Coronary artery (tissue), 2 donors: ENCODE measurements at regions not wholly inside any gene's neighbourhood (a gene's known extent, or its start where the extent isn't known, plus 50 kb on each side); places are given as distances from the start of the nearest gene placed in this dataset.

Experiments used
- DNase-seq: peaks from one replicate; pipeline ENCODE4 v3.0.0-alpha.2; 2017; ENCODE audit warnings: low spot score
- H3K27ac ChIP-seq, 2 donors: fragments of 200-600 bp; sonication (generic); one replicate each; pipeline ENCODE4 v1.5.1; 2016 to 2019
- H3K4me3 ChIP-seq: fragments of 200-600 bp; sonication (generic); 2 replicates; pipeline ENCODE4 v1.5.1; 2016; ENCODE audit warnings: mild to moderate bottlenecking, moderate library complexity
- TF ChIP-seq, protein P1 (sequence below): fragments of 200-600 bp; sonication (generic); IDR thresholded peaks from one replicate; pipeline ENCODE4 v1.5.1; 2019; ENCODE audit warnings: antibody characterized with exemption

DNA sequence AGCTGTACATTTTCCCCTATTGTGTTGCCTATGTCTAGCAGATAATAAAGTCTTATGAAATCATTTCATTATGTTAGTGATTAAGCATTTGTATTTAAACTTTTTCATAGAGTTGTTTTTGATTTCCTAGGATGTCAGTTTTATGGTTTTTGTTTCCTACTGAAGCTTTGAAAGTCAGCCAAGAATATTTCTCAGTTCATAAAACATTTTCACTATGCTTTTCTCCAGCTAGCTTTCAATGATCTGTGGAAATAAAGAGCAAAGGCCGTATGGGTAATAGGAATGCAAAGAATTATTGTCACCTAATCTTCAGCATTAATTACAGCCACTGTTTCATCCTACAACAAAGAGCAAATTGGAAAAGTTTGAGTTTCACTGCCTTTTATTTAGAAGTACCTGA is 145.7 kb upstream of the NUDT6 start:
- no peak overlapping the region for H3K27ac ChIP-seq
- TF ChIP-seq, protein P1, sequence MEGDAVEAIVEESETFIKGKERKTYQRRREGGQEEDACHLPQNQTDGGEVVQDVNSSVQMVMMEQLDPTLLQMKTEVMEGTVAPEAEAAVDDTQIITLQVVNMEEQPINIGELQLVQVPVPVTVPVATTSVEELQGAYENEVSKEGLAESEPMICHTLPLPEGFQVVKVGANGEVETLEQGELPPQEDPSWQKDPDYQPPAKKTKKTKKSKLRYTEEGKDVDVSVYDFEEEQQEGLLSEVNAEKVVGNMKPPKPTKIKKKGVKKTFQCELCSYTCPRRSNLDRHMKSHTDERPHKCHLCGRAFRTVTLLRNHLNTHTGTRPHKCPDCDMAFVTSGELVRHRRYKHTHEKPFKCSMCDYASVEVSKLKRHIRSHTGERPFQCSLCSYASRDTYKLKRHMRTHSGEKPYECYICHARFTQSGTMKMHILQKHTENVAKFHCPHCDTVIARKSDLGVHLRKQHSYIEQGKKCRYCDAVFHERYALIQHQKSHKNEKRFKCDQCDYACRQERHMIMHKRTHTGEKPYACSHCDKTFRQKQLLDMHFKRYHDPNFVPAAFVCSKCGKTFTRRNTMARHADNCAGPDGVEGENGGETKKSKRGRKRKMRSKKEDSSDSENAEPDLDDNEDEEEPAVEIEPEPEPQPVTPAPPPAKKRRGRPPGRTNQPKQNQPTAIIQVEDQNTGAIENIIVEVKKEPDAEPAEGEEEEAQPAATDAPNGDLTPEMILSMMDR, result no peak
- no peak for DNase-seq

DNA sequence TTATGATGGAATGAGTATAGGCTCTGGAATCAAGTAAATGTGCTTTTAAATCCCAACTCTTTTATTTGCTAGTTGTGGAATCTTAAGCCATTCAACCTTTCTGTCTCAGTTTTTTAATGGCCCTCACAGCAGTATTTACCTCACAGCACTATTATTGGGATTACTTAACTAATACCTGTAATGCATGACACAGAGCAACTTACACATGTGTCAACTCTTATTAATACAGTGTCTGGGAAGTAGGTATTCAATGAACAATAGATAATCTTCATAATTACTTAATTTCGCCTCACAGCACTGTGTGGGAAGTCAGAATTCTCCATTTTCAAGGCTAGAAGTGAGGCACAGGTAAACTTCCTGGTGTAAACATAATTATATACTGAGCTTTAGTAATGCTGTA is 149.7 kb upstream of the NUDT6 start:
- H3K27ac ChIP-seq, result no peak overlapping the region
- no peak overlapping the region for H3K4me3 ChIP-seq
- DNase-seq, result no peak
- TF ChIP-seq, protein P1, result no peak

More for the DNA sequence above, 145.7 kb upstream of the NUDT6 start:
- no peak overlapping the region for H3K4me3 ChIP-seq

DNA sequence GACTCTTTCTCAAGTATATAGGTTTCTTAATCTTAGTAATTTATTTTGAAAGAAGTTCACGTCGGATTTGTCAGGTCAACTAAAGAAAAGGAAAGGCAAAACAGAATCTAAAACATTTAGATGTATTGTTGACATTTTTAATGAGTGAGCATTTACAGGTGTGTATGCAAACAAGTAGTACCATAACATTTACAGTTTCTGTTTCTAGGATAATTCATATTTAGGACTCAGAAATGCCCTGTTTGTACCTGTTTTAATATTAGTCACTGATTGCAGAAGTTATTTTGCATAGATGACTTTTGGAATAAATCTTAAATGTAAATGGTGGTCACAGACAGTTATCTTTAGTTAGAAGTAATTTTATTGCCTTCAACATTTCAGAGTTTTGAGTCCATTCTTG is 151.3 kb upstream of the NUDT6 start:
- TF ChIP-seq, protein P1, result no peak

DNA sequence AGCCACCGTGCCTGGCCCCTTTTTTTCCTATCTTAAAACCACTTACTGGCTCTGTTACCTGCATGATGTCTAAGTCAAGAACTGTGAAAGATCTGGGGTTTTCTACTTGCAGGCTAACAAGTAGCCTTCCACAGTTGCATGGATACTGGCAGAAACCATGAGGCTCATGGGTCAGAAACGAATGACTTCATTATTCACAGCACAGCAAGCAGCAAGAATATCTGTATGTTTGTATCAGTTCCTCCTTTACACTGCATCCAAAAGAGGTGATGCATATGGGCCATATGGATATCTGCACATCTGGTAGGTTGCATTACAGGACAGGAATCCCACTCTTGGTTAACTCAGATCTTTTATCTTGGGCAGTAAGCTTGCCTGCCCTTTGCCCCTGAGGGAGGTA is 154.9 kb upstream of the NUDT6 start:
- Histone ChIP-seq H3K4me3 (no peak overlapping the region), H3K27ac (no peak overlapping the region)
- DNase-seq, result no peak
- TF ChIP-seq, protein P1, result no peak

More for the DNA sequence above, 151.3 kb upstream of the NUDT6 start:
- no peak overlapping the region for H3K4me3 ChIP-seq
- no peak for DNase-seq
- no peak overlapping the region for H3K27ac ChIP-seq

DNA sequence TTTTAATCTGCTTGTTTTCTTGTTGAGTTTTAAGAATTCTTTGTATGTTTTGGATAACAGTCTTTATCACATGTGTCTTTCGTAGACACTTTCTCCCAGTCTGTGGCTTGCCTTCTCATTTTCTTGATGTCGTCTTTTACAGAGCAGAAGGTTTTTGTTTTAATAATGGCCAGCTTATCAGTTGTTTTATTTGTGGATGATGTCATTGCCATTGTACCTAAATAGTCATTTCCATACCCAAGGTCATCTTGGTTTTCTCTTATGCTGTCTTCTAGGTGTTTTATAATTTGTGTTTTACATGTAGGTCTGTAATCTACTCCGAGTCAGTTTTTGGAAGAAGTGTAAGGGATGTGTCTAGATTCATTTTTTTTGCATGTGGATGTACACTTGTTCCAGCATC is 159.6 kb upstream of the NUDT6 start:
- TF ChIP-seq, protein P1, result no peak
- no peak for DNase-seq
- Histone ChIP-seq H3K27ac (no peak overlapping the region), H3K4me3 (no peak overlapping the region)

DNA sequence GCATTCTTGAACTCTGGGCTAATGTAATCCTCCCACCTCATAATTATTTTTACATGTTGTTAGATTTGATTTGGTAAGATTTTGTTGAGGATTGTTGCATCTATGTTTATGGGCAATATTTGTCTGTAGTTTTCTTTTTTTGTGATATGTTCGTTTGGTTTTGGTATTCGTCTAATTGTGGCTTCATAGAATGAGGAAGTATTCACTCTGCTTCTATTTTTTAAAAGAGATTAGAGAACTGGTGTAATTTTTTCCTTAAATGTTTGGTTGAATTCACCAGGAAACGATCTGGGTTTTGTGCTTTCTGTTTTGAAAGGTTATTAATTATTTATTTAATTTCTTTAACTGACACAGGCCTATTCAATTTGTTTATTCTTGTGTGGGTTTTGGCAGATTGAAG is 161.2 kb upstream of the NUDT6 start:
- no peak for DNase-seq
- TF ChIP-seq, protein P1, result no peak
- H3K4me3 ChIP-seq, result no peak overlapping the region
- no peak overlapping the region for H3K27ac ChIP-seq

DNA sequence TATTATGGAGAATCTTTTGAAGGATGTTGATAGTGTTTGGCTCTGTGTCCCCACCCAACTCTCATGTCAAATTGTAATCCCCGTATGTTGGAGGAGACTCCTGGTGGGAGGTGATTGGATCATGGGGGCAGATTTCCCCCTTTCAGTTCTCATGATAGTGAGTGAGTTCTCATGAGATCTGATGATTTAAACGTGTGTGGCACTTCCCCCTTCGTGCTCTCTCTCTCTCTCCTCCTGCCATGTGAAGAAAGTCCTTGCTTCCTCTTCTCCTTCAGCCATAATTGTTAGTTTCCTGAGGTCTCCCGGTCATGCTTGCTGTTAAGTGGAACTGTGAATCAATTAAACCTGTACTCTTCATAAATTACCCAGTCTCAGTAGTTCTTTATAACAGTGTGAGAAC is 166.1 kb upstream of the NUDT6 start:
- Histone ChIP-seq H3K4me3 (no peak overlapping the region), H3K27ac (no peak overlapping the region)
- DNase-seq, result no peak
- TF ChIP-seq, protein P1, result no peak
